ENCODE measurements at regions not wholly inside any gene's neighbourhood (a gene's known extent, or its start where the extent isn't known, plus 50 kb on each side); places are given as distances from the start of the nearest gene placed in this dataset.

DNA sequence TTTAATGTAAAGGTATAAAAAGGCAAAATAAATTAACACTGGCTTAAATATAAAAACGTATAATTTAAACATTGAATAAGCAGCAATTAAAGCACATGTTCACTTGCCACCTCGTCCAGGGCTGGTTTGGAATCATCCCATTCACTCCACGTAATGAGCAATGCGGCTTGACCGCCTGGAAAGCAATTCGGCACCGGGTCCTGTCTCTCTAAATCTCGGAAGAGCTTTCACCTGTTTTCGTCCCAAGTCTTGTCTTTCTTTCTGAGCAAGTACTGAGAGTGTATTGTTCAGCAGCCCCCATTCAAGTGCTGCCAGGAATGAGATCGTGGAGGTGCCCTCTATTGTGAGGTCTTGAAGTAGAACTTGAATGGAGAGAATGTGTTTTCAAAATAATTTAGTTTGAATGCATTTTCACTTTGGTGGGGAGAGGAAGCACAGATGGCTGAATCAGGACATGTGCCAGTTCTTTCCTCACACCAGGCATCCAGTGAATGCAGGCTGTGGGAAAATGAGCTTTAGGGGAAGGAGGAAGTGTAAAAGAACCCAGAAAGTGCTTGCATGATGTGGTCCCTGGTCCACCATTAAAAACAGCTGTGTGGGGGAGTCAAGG, 515.2 kb downstream of the REEP3 start:
- Histone ChIP-seq H3K27ac (ENCODE audit: low read length) (no peak overlapping the region), H3K9me3 (replicated peaks; ENCODE audit: insufficient read depth, low read length) (no peaks in the 10 kb centered on the region), H2AFZ (ENCODE audit: low read length) (no peak overlapping the region), H3K4me2 (ENCODE audit: low read depth, low read length) (no peak overlapping the region), H3K79me2 (ENCODE audit: low read length) (no peaks in the 10 kb centered on the region), H4K20me1 (ENCODE audit: insufficient read depth, low read length) (no peaks in the 10 kb centered on the region), H3K9ac (ENCODE audit: low read length) (no peak overlapping the region), H3K36me3 (replicated peaks; ENCODE audit: insufficient read depth, low read length) (no peaks in the 10 kb centered on the region), H3K4me3 (ENCODE audit: low read length) (no peak overlapping the region), H3K9me2 (replicated peaks; ENCODE audit: insufficient read depth, low read length) (no peaks in the 10 kb centered on the region), H3F3A (ENCODE audit: insufficient read depth, low read length) (0 out of 2 replicates have a peak, but pooled peaks cover 4% of the 10 kb centered on the region), H3K27me3 (replicated peaks; ENCODE audit: insufficient read depth, low read length) (peaks cover 11% of the 10 kb centered on the region; the same call in 1 of the 2 replicates), H3K4me1 (ENCODE audit: low read length) (peaks cover 9% of the 10 kb centered on the region)
- TF ChIP-seq EZH2phosphoT487 (IDR thresholded peaks at IDR 0.05; ENCODE audit: low read length), result no peak
- TF ChIP-seq, protein P1, sequence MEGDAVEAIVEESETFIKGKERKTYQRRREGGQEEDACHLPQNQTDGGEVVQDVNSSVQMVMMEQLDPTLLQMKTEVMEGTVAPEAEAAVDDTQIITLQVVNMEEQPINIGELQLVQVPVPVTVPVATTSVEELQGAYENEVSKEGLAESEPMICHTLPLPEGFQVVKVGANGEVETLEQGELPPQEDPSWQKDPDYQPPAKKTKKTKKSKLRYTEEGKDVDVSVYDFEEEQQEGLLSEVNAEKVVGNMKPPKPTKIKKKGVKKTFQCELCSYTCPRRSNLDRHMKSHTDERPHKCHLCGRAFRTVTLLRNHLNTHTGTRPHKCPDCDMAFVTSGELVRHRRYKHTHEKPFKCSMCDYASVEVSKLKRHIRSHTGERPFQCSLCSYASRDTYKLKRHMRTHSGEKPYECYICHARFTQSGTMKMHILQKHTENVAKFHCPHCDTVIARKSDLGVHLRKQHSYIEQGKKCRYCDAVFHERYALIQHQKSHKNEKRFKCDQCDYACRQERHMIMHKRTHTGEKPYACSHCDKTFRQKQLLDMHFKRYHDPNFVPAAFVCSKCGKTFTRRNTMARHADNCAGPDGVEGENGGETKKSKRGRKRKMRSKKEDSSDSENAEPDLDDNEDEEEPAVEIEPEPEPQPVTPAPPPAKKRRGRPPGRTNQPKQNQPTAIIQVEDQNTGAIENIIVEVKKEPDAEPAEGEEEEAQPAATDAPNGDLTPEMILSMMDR (IDR thresholded peaks at IDR 0.05; ENCODE audit: low read length), result no peak
- TF ChIP-seq EZH2 (optimal IDR thresholded peaks at IDR 0.05; ENCODE audit: low read depth, low read length), result no peak
- DNase-seq, result no peak

DNA sequence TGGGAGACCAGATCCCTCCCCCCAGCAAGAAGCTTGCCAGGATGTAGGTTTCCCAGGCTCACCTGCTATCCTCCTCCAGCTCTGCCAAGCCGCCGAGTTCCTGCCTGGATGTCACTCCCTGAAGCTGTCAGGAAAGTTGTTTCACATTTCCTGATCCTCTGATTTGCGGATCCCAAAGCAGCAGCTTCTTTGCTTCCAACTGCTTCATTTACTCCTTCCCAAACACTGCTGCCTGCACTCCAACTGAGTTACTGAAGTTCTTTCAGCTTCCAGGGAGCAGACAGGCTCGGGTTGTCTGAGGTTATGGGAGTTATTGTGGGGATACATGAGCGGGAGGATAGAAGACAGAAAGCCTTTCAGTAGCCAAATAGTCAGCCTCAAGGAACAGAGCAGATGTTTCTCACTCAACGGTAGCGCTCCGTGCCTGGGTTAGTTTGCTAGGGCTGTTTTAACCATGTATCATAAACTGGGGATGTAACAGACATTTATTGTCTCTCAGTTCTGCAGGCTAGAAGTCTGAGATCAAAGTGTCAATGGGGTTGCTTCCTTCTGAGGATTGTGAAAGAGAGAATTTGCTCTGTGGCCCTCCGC, 516.0 kb downstream of the REEP3 start:
- H3K79me2 ChIP-seq (ENCODE audit: low read length), result no peaks in the 10 kb centered on the region
- no peaks in the 10 kb centered on the region for H3K9me2 ChIP-seq (replicated peaks; ENCODE audit: insufficient read depth, low read length)
- no peaks in the 10 kb centered on the region for H4K20me1 ChIP-seq (ENCODE audit: insufficient read depth, low read length)
- peaks cover 11% of the 10 kb centered on the region; the same call in 1 of the 2 replicates for H3K27me3 ChIP-seq (replicated peaks; ENCODE audit: insufficient read depth, low read length)
- H3K36me3 ChIP-seq (replicated peaks; ENCODE audit: insufficient read depth, low read length), result no peaks in the 10 kb centered on the region
- TF ChIP-seq EZH2phosphoT487 (IDR thresholded peaks at IDR 0.05; ENCODE audit: low read length), result no peak
- TF ChIP-seq EZH2 (optimal IDR thresholded peaks at IDR 0.05; ENCODE audit: low read depth, low read length), result no peak
- TF ChIP-seq, protein P1 (IDR thresholded peaks at IDR 0.05; ENCODE audit: low read length), result no peak
- no peak overlapping the region for H3K4me2 ChIP-seq (ENCODE audit: low read depth, low read length)
- no peaks in the 10 kb centered on the region for H3K9me3 ChIP-seq (replicated peaks; ENCODE audit: insufficient read depth, low read length)
- no peak overlapping the region for H3K27ac ChIP-seq (ENCODE audit: low read length)
- DNase-seq, result no peak
- no peak overlapping the region for H3K4me3 ChIP-seq (ENCODE audit: low read length)
- H2AFZ ChIP-seq (ENCODE audit: low read length), result no peak overlapping the region
- H3K9ac ChIP-seq (ENCODE audit: low read length), result no peak overlapping the region
- 0 out of 2 replicates have a peak, but pooled peaks cover 4% of the 10 kb centered on the region for H3F3A ChIP-seq (ENCODE audit: insufficient read depth, low read length)
- H3K4me1 ChIP-seq (ENCODE audit: low read length), result peaks cover 9% of the 10 kb centered on the region

DNA sequence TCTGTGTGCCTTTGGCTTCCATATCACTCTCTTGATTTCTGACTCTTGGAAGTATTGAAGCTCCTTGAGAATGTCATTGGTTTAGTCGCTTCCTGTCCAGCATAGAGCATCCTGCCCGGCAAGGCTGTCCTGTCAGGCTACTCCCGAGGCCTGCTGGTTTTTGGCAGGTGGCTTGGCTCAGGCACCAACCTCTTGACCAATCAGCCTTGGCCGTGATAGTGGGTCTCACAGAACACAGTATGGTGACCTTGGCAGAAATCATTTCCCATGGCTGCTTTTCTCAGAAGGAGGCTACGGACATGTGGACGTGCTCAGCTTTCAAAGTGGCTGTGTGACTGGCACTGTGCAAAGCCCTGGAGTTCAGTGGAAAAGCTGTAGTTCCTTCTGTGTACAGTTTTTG, 516.9 kb downstream of the REEP3 start:
- Histone ChIP-seq H2AFZ (ENCODE audit: low read length) (no peak overlapping the region), H3K27ac (ENCODE audit: low read length) (no peak overlapping the region), H3K4me1 (ENCODE audit: low read length) (peaks cover 9% of the 10 kb centered on the region), H3K4me3 (ENCODE audit: low read length) (no peak overlapping the region), H3K36me3 (replicated peaks; ENCODE audit: insufficient read depth, low read length) (no peaks in the 10 kb centered on the region), H4K20me1 (ENCODE audit: insufficient read depth, low read length) (no peaks in the 10 kb centered on the region), H3F3A (ENCODE audit: insufficient read depth, low read length) (0 out of 2 replicates have a peak, but pooled peaks cover 4% of the 10 kb centered on the region), H3K79me2 (ENCODE audit: low read length) (no peaks in the 10 kb centered on the region), H3K27me3 (replicated peaks; ENCODE audit: insufficient read depth, low read length) (peaks cover 11% of the 10 kb centered on the region; the same call in 1 of the 2 replicates), H3K9ac (ENCODE audit: low read length) (no peak overlapping the region), H3K9me2 (replicated peaks; ENCODE audit: insufficient read depth, low read length) (no peaks in the 10 kb centered on the region), H3K4me2 (ENCODE audit: low read depth, low read length) (no peak overlapping the region), H3K9me3 (replicated peaks; ENCODE audit: insufficient read depth, low read length) (no peaks in the 10 kb centered on the region)
- TF ChIP-seq EZH2 (optimal IDR thresholded peaks at IDR 0.05; ENCODE audit: low read depth, low read length), result no peak
- no peak for TF ChIP-seq EZH2phosphoT487 (IDR thresholded peaks at IDR 0.05; ENCODE audit: low read length)
- DNase-seq, result no peak

DNA sequence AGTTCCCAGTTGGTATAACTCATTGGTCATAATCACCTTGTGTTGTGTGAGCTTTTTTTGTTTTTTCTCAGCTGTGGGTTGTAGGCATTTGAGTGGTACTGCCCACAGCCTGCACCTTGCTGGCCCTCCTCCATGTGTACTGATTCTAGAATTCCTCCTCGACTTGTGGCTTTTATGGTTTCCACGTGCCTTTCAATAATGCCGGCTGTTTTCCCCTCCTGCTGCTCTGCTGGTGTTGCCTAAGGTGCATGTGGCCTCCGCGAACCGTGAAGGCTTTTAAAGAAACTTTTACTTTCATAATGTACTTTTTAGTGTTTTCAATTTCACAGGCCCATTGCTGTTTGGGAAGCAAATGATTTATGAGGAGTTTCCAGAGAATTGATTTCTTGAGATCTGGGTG, 518.0 kb downstream of the REEP3 start:
- Histone ChIP-seq H3K27ac (ENCODE audit: low read length) (no peak overlapping the region), H3K9ac (ENCODE audit: low read length) (no peak overlapping the region), H3K4me3 (ENCODE audit: low read length) (no peak overlapping the region), H3K9me3 (replicated peaks; ENCODE audit: insufficient read depth, low read length) (no peaks in the 10 kb centered on the region), H3K9me2 (replicated peaks; ENCODE audit: insufficient read depth, low read length) (no peaks in the 10 kb centered on the region), H4K20me1 (ENCODE audit: insufficient read depth, low read length) (no peaks in the 10 kb centered on the region), H2AFZ (ENCODE audit: low read length) (no peak overlapping the region), H3K4me1 (ENCODE audit: low read length) (peaks cover 9% of the 10 kb centered on the region), H3K79me2 (ENCODE audit: low read length) (no peaks in the 10 kb centered on the region), H3K4me2 (ENCODE audit: low read depth, low read length) (peak overlapping the region; percentile 17; the same call in 1 of the 2 replicates), H3K36me3 (replicated peaks; ENCODE audit: insufficient read depth, low read length) (no peaks in the 10 kb centered on the region), H3F3A (ENCODE audit: insufficient read depth, low read length) (0 out of 2 replicates have a peak, but pooled peaks cover 4% of the 10 kb centered on the region), H3K27me3 (replicated peaks; ENCODE audit: insufficient read depth, low read length) (peaks cover 11% of the 10 kb centered on the region; the same call in 1 of the 2 replicates)
- TF ChIP-seq, protein P1 (IDR thresholded peaks at IDR 0.05; ENCODE audit: low read length), result no peak
- no peak for TF ChIP-seq EZH2phosphoT487 (IDR thresholded peaks at IDR 0.05; ENCODE audit: low read length)
- TF ChIP-seq EZH2 (optimal IDR thresholded peaks at IDR 0.05; ENCODE audit: low read depth, low read length), result no peak
- DNase-seq, result peak; percentile 74

All from MM.1S (cell line).